VCaP (cell line): ENCODE measurements at regions not wholly inside any gene's neighbourhood (a gene's known extent, or its start where the extent isn't known, plus 50 kb on each side); places are given as distances from the start of the nearest gene placed in this dataset.
"Not testable (repeated sequence)": the region's sequence is repeated elsewhere in the genome, so short reads cannot be mapped to it uniquely, and the experiment has no call there.

ENCODE experiments used
- H3K27ac ChIP-seq: fragments of 450-650 bp; 2 replicates; pipeline ENCODE4 v1.5.1; 2017
- TF ChIP-seq, protein P1 (sequence below): fragments of 450-650 bp; conservative IDR thresholded peaks from 2 replicates; pipeline ENCODE4 v1.5.1; 2017; ENCODE audit warnings: mild to moderate bottlenecking, moderate library complexity

DNA sequence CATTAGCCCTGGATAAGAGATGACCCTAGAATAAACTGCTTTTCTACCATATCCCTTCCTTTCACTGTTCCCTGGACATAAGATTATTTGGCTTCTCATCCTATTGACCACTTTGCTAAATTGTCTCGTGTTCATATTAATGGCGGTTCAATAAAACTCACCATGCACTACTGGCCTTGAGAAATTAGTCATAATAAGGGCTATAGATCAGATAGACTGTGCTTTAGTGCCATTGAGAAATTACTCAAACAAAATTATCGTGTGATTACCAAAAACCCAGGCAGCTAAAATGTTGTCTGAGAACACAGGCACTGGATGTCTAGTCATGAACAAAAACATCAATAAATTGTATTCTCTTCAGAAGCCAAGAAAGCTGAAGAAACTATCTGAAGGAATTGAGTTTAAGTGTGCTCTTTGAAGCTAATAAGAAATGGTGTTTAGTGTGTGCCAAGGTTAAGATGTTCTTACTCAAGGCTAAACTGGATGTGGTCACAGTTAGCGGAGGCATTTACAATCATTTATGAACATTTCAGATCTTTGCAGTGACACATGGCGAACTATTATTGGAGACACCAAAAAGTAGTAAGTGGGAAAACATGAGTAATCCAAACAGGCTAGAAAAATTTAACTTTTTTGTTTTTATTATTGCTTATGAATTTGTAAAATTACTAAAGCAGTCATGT lies 460.4 kb upstream of the RORB start:
- TF ChIP-seq, protein P1, sequence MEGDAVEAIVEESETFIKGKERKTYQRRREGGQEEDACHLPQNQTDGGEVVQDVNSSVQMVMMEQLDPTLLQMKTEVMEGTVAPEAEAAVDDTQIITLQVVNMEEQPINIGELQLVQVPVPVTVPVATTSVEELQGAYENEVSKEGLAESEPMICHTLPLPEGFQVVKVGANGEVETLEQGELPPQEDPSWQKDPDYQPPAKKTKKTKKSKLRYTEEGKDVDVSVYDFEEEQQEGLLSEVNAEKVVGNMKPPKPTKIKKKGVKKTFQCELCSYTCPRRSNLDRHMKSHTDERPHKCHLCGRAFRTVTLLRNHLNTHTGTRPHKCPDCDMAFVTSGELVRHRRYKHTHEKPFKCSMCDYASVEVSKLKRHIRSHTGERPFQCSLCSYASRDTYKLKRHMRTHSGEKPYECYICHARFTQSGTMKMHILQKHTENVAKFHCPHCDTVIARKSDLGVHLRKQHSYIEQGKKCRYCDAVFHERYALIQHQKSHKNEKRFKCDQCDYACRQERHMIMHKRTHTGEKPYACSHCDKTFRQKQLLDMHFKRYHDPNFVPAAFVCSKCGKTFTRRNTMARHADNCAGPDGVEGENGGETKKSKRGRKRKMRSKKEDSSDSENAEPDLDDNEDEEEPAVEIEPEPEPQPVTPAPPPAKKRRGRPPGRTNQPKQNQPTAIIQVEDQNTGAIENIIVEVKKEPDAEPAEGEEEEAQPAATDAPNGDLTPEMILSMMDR = no peak
- no peak overlapping the region for H3K27ac ChIP-seq

DNA sequence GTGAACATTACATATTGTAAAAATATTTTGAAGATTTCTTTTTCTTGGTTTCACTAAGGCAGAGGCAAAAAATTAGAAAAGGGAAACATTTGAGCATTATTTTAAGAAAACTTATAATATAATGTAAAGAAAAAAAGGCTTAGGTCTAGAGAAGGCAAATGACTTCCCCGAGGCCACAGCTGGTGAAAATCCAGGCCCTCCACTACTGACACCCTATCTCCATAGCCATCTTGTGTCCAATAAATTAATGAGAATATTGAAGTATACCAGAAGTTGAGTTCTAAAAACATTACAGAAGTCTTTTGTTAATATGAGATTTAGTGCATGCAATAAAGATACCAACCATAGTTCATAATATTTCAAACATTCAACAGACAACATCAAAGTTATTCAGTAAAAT lies 459.9 kb upstream of the RORB start:
- TF ChIP-seq, protein P1 = no peak
- no peak overlapping the region for H3K27ac ChIP-seq

DNA sequence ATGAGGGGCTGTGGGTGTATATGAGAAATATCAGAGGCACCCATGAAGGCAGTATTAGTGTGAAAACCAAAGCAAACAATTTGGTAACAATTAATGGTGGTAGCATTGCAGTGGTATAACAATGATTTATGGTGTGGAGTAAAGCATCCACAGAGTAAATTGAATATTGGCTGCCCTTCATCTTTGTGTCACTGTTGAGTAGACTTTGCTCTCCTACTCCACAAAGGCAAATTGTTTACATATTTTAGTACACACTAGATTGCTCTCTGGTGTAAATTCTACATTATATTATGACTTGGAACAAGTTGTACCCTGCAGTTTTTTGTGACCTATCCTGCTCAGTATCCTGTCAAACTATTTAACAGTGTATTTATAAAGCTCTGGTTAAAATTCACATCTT lies 455.5 kb upstream of the RORB start:
- TF ChIP-seq, protein P1 = no peak
- H3K27ac ChIP-seq = peak overlapping the region; percentile 33; the same call in 1 of the 2 replicates

DNA sequence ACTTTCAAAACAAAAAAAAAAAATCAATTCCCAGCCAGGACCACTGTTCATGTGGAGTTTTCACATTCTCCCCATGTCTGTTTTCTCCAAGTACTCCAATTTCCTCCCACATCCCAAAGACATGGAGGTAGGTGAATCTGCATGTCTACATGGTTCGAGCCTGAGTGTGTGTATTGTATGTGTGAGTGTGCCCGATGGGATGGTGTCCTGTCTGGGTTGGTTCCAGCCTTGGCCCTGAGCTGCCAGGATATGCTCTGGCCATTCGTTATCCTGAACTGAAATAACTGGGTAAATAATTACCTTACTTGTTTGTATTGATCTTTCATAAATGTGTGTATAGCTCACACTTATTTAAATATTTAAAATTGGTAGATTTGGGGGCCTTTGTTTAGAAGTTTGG lies 452.3 kb upstream of the RORB start:
- TF ChIP-seq, protein P1 = no peak
- no peak overlapping the region for H3K27ac ChIP-seq

DNA sequence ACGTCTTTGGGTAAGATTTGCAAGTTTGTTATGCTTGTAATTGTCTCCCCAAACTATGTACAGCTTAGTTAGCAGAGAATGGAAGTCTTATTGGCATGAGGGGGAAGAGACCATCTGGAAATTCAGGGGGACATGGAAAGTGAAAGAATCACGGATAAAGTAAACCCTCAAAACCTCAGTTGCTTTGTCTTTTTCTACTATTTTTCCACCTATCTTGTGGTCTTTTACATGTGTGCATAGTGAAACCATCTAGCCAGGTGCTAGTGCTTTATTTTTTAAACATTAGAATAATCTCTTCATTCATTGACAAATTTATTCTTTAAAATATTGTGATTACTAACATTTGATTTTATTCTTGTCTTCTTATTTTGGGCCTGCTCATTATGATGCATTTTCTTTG lies 441.1 kb upstream of the RORB start:
- H3K27ac ChIP-seq = no peak overlapping the region
- TF ChIP-seq, protein P1 = no peak

DNA sequence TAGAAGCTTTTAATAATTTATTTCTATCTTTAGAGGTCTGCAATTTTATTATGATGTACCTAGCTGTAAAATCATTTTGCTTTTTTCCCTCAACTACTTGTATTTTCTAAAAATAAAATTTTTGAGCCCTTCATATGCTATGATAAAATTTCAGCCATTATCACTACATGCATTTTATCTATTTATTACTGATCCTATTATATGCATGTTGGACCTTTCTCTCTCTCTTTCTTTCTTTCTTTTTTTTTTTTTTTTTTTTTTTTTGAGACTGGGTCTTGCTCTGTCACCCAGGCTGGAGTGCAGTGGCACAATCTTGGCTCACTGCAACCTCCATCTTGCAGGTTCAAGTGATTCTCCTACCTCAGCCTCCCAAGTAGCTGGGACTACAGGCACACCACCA lies 440.1 kb upstream of the RORB start:
- H3K27ac ChIP-seq = not testable (repeated sequence)

DNA sequence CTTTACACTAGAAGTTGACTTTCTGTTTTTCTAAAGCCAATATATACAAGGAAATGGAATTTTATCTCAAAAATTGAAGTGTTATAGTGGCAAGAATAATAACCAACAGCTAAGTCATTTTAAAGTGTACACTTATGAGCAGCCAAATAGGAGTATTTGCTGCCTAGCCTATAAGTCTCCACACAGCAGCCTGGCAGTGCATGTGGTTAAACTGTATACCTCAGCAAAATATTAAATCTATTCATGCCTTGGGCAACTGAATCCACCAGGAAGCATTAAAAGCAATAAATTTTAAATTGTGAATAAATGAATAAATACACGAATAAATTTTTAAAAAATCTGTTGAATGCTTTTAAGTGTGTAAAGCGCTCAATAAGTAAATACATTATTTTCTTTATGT lies 432.4 kb upstream of the RORB start:
- TF ChIP-seq, protein P1 = no peak

DNA sequence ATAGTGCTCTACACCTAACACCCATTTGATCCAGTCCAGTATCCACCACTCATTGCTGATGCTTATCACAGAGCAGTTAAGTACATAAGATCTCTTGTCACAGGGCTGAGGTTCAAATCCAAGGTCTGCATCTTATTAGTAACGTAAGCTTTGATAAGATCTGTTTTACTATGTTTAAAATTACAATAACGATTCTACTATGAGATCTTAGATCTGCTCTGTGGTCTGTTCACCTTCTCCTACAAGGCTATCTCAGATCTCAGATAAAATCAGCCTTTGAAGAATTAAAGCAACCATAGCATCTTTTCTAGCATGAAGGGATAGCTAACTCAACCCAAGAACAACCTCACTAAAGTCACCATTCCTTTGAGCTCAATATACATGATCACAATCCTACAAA lies 431.0 kb upstream of the RORB start:
- TF ChIP-seq, protein P1 = no peak
- no peak overlapping the region for H3K27ac ChIP-seq

More for the DNA sequence above, 432.4 kb upstream of the RORB start:
- H3K27ac ChIP-seq = no peak overlapping the region
